ENCODE measurements at regions not wholly inside any gene's neighbourhood (a gene's known extent, or its start where the extent isn't known, plus 50 kb on each side); places are given as distances from the start of the nearest gene placed in this dataset.

DNA sequence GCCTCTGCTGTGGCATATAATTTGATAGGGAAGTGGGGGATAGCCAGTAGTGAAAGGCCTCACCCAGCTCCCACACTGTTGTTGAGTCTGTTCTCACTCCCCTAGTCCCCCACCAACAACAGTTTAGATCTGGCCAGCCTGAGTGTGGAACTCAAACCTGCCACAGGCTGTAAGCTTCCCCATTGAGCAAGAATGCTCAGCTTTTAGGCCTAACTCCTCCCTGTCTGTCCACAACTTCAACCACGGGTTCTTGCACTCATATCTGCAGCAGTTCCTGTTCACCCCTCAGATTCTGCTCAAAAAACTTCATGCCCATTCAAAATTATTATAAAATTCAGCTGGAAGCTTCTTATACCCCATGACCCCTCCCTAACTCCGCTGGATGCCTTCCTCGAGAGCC is 975.1 kb downstream of the NSUN3 start:
- no peak for DNase-seq

- no peak for DNase-seq
Measured at GRCh38 chr3:95044101-95044500, 981.2 kb downstream of the NSUN3 start.

DNA sequence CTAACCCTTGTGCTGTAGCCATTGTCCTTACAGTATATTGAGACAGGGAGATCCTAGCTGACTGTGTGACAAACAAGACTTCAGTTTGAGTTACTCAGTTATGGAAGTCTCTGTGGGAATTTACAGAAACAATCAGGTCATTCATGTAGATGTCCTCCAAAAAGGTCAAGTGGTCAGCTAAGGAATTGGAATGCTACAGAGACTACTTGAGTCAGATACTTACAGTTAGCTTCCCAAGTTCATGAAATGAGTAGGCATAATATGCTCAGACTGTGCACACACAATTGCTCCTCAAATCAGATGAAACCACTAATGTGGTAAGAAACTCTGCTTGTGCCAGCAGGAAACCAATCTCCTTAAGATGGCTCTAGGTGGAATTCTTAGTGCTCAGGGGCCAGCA is 985.7 kb downstream of the NSUN3 start:
- DNase-seq: no peak

- DNase-seq: no peak
Measured at GRCh38 chr3:95049841-95050240, 987.0 kb downstream of the NSUN3 start.

DNA sequence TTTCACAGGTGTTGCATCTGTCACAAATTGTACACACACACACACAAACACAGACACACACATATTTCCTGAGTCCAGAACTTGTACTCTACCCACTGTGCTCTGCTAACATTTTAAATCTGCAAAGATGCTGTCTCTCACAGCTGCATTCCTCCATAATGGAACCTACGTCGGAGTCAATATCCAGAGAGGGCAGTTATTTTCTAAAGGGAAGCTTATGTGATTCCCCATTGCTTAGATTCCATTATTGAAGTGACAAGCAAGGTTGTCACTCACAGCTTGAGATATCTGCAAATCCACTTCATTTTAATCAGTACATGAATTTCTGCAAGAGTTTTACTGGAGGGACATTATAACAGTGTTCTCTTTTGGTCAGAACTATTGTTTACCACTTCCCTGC is 992.4 kb downstream of the NSUN3 start:
- no peak for DNase-seq

- no peak for DNase-seq
Measured at GRCh38 chr3:95082191-95082590, 1019.3 kb downstream of the NSUN3 start.

DNA sequence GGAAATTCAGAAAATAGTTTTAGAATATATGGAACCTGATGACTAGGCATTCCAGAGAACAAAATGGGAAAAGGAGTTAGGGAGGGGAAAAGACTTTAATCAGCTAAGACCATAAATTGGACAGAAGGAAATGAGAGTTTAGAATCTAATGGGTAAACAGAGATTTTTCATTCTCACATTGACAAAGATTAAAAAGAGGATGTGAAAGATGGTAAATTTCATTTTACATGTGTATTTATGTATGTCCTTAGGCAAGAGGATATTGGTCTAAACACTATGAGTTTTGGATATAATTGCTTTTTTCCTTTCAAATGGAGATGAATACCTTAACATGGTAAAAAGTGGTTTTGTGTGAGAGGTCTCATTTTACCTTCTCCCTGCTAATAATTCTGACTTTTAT is 1021.9 kb downstream of the NSUN3 start:
- no peak for DNase-seq

DNA sequence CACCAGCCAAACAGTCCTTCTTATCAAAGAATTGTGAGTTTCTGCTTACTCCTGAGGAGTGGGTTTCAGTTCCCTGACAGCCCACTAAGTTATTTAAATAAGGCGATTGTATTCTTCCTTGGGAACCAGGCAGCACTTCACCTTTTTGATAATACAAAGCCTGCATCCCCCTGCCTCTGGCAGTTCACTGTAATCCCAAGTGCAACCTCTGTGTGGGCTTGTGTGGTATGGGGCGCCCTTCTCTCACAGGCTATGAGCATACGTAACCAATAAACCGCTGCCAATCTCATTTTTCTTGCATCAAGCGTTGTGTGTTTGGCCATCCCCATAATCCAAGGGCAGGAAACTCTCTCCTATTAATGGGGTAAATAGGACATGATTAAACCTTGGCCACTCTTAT is 1025.6 kb downstream of the NSUN3 start:
- DNase-seq: no peak

DNA sequence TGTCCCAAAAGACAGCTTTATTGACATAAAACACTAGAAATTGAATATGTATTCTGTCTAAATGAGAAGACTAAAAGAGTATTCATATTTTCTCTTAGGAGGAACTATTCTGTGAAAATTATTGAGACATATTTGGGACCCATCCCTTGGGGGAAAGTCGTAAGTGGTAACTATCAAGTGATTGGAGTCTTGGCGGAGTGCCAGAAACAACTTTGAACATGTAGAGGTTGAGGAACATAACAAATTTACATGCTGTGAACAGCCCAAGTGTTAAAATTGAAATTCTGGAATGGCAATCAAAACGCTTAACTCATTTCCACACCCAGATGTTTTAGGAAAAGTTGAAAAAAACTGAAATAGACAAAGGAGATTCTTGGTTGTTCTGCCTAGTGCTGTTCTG is 1034.6 kb downstream of the NSUN3 start:
- DNase-seq: no peak

GRCh38 chr3:95120921-95121320 is 1058.1 kb downstream of the NSUN3 start:
- no peak for DNase-seq

DNA sequence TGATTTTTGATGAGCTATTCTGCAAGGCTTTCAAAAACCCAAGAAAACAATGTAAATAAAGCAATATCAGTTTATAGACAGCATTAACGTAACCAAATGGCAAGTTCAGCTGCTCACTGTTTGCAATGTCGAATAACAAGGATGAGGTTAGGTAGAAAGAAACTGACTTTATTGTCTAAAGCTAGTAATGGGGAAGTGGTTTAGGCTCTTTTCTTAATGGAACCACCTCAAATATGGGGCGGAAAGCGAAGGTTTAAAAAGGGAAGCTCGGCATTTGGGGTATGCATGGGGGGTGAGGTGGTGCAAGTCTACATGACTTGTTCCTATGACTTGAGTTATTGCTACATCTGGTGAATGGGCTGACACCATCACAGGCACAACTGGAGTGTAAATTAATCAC is 1060.2 kb downstream of the NSUN3 start:
- DNase-seq: no peak

DNA sequence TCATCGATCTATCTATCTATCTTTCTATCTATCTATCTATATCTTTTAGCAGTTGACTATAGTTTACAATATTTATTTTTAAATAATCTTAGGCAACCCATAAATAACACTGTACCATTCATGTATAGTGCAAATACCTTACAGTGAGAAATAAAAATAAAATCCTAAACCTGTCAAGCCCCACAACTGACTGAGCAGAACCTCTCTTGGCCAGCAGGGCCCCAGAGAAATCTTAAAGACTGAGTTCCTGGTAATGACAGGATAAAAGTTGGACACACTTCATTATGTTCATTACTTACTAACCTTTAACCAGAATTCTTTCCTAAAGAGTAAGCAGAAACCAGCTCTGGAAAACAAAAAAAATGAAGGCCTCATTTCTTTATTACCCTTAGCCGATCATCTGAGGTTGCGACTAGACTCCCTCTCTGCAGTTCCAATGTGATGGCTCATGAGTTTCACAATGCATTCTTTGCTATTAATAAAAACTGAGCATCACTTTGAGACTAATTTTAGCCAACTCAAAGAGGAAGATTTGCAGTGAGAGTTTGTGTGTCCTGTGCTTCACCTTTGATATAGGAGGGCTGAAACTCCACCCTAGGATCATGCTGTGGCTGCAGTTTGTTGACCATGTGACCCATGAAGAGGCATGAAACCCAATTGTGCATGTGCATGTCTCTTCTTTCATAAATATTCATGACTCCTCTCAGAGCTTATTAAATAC is 1072.0 kb downstream of the NSUN3 start:
- no peak for DNase-seq

- DNase-seq: no peak
Measured at GRCh38 chr3:95148107-95148506, 1085.2 kb downstream of the NSUN3 start.

DNA sequence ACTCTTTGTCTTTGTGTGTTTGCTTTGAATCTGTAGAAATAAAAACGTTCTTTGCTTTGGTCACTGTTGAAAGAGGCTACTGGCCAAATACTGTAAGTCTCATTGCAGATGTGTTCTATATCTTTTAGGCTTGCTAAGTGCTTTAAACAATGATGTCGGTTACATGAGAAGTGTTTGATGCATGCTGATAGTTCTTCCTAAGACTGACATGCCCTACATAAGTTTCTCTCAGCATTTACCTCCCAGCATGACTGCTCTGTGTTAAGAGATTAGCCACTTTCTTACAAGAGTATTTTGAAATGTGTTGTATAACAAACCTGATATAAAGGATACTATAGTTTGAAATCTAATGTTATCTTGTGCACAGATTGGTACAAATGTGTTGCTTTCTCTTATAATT is 1088.7 kb downstream of the NSUN3 start:
- DNase-seq: no peak

DNA sequence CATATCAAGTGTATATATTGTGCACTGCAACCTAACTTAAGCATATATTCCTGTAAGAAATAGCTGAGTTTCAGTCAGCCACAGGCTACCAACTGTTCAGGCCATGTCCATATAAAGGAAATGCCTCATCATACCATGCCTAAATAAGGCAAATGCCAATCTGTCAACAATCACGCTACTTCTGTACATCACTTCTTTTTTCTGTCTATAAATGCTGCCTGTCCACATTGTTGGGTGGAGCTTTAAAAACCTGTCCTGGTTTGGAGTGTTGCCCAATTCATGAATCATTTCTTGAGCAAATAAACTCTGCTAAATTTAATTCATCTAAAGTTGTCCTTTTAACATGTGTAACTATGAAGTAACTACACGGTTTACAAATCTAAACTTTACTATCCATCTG is 1091.9 kb downstream of the NSUN3 start:
- no peak for DNase-seq

GRCh38 chr3:95162794-95163193 is 1099.9 kb downstream of the NSUN3 start:
- no peak for DNase-seq

DNA sequence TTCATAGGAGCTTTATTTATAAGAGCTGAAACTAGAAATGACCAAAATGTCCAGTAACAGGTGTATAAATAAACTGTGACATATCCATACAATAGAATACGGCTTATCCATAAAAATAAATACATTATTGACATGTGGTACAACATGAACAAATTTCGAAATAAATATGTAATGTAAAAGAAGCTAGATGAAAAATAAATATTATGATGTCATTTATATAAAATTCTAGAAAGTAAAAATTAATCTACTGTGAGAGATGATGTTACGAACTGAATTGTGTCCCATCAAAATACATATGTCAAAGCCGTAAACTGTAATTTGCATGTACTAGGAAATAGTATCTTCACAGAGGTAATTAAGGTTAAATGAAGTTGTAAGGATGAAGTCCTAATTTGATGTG is 1104.9 kb downstream of the NSUN3 start:
- DNase-seq: no peak

GRCh38 chr3:95168526-95168925 is 1105.7 kb downstream of the NSUN3 start:
- DNase-seq: no peak

DNA sequence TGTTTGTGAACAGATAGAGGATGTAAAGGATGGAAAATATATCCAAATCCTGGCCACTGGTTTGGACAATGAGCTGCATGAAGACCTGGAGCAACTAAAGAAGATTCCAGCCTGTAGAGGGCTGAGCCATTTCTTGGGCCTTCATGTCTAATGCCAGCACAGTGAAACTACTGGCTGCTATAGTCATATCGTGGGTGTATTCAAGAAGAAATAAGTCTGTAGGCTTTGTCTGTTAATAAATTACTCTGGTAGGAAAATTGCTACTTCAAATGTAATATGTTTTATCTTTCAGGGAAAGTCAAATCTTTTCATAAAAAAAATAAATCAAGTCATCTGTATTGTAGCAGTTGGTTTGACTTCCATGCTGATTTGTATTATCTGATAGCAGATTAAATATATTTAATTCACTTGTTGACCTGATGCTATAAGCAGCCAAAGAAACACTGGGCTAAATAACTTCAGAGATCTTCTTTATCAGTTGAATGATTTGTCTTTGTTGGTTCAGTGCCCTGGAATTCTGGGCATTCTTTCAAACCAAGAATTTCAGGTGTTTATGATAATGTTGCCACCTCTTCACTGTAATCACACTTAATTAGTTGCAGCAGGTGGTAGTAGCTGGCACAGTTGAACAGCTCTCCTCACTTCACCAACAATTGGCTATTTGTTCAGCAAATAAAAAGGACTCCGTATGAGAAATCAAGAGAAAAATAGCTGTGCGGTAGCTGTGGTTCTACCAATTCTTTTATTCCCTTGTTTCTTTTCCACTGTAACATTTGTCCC is 1109.5 kb downstream of the NSUN3 start:
- no peak for DNase-seq

DNA sequence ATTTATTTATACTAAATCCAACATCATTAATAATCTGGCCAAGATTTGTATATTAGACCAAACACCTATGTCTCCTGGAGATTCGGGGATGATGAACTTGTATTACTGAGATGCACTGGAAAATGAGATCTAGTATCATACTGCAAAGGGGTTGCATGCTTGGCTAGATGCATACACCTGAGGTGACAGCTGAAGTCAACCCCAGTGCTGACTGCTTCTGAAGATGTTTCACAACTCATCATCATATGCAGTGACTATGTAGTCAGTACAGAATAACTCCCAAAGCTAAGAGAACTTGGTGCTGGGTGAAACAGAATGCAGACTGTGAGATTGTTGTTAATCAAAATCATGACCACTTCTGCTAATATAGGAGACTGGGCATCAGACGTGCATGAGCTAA is 1114.2 kb downstream of the NSUN3 start:
- DNase-seq: no peak

GRCh38 chr3:95184038-95184437 is 1121.2 kb downstream of the NSUN3 start:
- DNase-seq: no peak

- no peak for DNase-seq
Measured at GRCh38 chr3:95189348-95189747, 1126.5 kb downstream of the NSUN3 start.

DNA sequence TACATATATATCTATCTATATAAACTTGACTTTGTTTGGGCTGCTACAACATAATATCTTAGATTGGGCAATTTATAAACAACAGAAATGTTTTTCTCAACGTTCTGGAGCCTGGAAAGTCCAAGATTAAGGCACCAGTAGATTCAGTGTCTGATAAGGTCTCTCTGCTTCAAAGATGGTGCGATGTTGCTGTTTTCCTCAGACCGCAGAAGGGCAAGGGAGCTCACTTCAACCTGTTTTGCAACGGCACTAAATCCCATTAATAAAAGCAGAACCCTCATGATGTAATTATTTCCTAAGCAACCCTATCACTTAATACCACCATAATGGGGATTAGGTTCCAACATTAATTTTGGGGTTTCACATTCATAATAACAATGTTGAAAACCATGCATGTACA is 1134.8 kb downstream of the NSUN3 start:
- no peak for DNase-seq

DNA sequence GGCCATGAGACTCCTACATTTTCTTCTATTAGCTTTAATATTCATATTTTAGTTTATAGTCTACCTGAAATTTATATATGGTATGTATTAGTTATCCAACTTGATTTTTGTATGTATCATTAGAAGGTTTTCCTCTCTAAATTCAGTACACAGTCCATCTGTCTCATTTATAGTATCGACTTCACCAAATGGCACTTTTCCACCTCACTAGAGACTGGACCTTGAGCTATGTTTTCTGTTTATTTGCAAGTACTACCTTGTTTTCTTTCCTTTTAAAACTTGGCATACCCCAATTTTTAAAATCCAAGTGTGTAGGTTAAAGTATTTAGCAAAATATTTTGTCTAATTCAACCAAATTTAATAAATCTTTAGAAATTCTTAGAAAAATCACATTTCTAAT is 1137.5 kb downstream of the NSUN3 start:
- DNase-seq: no peak

- DNase-seq: no peak
Measured at GRCh38 chr3:95210878-95211277, 1148.0 kb downstream of the NSUN3 start.

Measured in CD4-positive, alpha-beta T cell treated with Interleukin-15 for 1 hour (primary cell).